Gastrocnemius medialis (tissue), 4 donors: ENCODE measurements at regions not wholly inside any gene's neighbourhood (a gene's known extent, or its start where the extent isn't known, plus 50 kb on each side); places are given as distances from the start of the nearest gene placed in this dataset.

Experiments used
- ATAC-seq, 2 donors: fragments of 150-250 bp; one replicate each; pipeline ENCODE4 v1.9.1; 2016
- DNase-seq, 2 donors: peaks; one replicate each; pipeline ENCODE4 v3.0.0-alpha.2; 2019
- H3K27ac ChIP-seq, 4 donors: fragments of 200-600 bp; sonication (generic); 1 replicate in 1 of 4; 2 replicates in 3 of 4; pipeline ENCODE4 v1.5.1; 2016 to 2018; ENCODE audit warnings: mild to moderate bottlenecking in 2 of 4, moderate library complexity in 1 of 4
- H3K27me3 ChIP-seq, 3 donors: fragments of 200-600 bp; sonication (generic) in 2 of 3; 1 replicate in 1 of 3; 2 replicates in 2 of 3; pipeline versions ENCODE4 v1.5.1 to v1.6.0; 2016 to 2019; ENCODE audit warnings: mild to moderate bottlenecking in 1 of 3, moderate library complexity in 1 of 3
- H3K36me3 ChIP-seq, 2 donors: fragments of 200-600 bp; sonication (generic) in 1 of 2; one replicate each; pipeline ENCODE4 v1.5.1; 2017 to 2018
- H3K4me1 ChIP-seq, 2 donors: fragments of 200-600 bp; sonication (generic) in 1 of 2; one replicate each; pipeline ENCODE4 v1.5.1; 2016 to 2017; ENCODE audit warnings: mild to moderate bottlenecking in 2 of 2
- H3K4me3 ChIP-seq, 4 donors: fragments of 200-600 bp; sonication (generic) in 3 of 4; 1 replicate in 1 of 4; 2 replicates in 3 of 4; pipeline ENCODE4 v1.5.1; 2016 to 2019; ENCODE audit warnings: mild to moderate bottlenecking in 2 of 4
- H3K9me3 ChIP-seq, 3 donors: fragments of 200-600 bp; sonication (generic) in 2 of 3; 1 replicate in 1 of 3; 2 replicates in 2 of 3; pipeline ENCODE4 v1.5.1; 2016 to 2019
- CTCF ChIP-seq, 5 experiments: fragments of 450-650 bp in 3 of 5; fragments of 200-600 bp in 2 of 5; sonication (generic) in 2 of 5; IDR thresholded peaks in 4 of 5; conservative IDR thresholded peaks in 1 of 5; 1 replicate in 4 of 5; 2 replicates in 1 of 5; pipeline ENCODE4 v1.5.1; 2016 to 2019; ENCODE audit warnings: antibody characterized with exemption in 5 of 5, mild to moderate bottlenecking in 3 of 5, moderate library complexity in 3 of 5
- POLR2A ChIP-seq, 2 donors: fragments of 450-650 bp; IDR thresholded peaks; one replicate each; pipeline ENCODE4 v1.6.1; 2017; ENCODE audit warnings: antibody characterized with exemption in 2 of 2, mild to moderate bottlenecking in 2 of 2, moderate library complexity in 2 of 2
- in situ Hi-C, 4 donors: fragments of 200-750 bp; cut with MboI; loops; one replicate each; pipeline versions ENCODE4 v1.15.0 to v1.8.0; 2017; ENCODE audit warnings: low sequenced_read_pairs in 4 of 4
- intact Hi-C: fragments of 100-400 bp; cut with DNase I; formaldehyde crosslinking; loops from one replicate; pipeline ENCODE4 v1.15.1; 2023; ENCODE audit warnings: low total_unique reads

GRCh38 chr5:8693341-8693844 is 824.4 kb downstream of the MTRR start:
- intact Hi-C loops (no loop called here), in situ Hi-C loops (no loop called here)
- Histone ChIP-seq H3K27ac (no peak overlapping the region), H3K4me3 (no peak overlapping the region), H3K4me1 (no peaks in the 10 kb centered on the region), H3K9me3 (no peaks in the 10 kb centered on the region), H3K36me3 (no peaks in the 10 kb centered on the region), H3K27me3 (no peaks in the 10 kb centered on the region)
- DNase-seq (no peak), ATAC-seq (no peak)
- no peak for TF ChIP-seq CTCF (IDR thresholded peaks at IDR 0.05 in 4 of 5, conservative IDR thresholded peaks at IDR 0.05 in 1 of 5)

GRCh38 chr5:8694545-8694944 is 825.6 kb downstream of the MTRR start:
- Histone ChIP-seq H3K27ac (no peak overlapping the region), H3K4me1 (no peaks in the 10 kb centered on the region), H3K9me3 (no peaks in the 10 kb centered on the region), H3K4me3 (no peak overlapping the region), H3K36me3 (no peaks in the 10 kb centered on the region), H3K27me3 (no peaks in the 10 kb centered on the region)
- in situ Hi-C loops (no loop called here), intact Hi-C loops (no loop called here)
- ATAC-seq (no peak), DNase-seq (no peak)
- TF ChIP-seq POLR2A (IDR thresholded peaks at IDR 0.05) (no peak), CTCF (IDR thresholded peaks at IDR 0.05 in 4 of 5, conservative IDR thresholded peaks at IDR 0.05 in 1 of 5) (no peak)

DNA sequence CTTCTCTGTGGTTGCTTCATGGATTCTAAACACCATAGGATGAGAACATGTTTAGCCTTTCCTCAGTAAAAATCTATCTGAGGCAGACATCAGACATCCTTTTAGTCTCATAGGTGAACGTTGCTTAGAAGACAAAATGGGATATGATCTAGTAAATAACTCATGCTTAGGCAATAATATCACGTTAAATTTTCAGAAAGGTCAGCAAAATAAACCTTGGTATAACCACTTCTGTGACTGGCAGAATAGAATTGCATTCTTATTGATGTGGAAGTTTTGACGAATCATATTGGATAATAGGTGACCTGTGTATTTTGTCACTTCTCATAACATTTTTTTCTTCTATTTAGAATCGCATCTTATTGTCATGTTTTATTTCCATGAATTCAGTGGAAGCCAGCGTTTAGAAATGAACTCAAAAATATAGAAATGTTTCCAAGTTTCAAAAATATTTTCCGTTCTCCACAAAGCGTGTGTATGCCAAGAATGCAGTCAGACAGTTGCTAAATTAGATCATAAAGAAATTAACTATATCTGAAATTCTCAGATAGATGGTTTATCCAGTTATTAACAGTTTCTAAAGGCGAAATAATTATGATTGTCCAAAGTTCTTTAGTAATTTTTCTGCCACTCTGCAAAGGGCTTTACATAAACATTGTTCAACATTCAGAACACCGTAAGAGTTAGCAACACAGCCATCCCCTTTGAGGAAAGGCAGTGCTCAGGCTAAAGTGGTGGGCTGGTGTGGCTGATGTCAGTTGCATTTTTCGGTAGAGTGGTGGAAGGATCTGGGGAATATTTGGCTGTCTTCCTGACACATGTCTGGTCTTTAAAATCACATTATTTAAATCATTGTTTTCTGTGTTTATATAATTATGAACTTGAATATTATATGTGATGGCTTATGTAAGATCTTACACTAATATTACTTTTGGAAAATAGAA is 827.2 kb downstream of the MTRR start:
- Histone ChIP-seq H3K27me3 (no peaks in the 10 kb centered on the region), H3K4me3 (no peak overlapping the region), H3K36me3 (no peaks in the 10 kb centered on the region), H3K4me1 (no peaks in the 10 kb centered on the region), H3K9me3 (no peaks in the 10 kb centered on the region), H3K27ac (no peak overlapping the region)
- ATAC-seq (no peak), DNase-seq (no peak)
- in situ Hi-C loops (no loop called here), intact Hi-C loops (no loop called here)
- TF ChIP-seq CTCF (IDR thresholded peaks at IDR 0.05 in 4 of 5, conservative IDR thresholded peaks at IDR 0.05 in 1 of 5) (no peak), POLR2A (IDR thresholded peaks at IDR 0.05) (no peak)

DNA sequence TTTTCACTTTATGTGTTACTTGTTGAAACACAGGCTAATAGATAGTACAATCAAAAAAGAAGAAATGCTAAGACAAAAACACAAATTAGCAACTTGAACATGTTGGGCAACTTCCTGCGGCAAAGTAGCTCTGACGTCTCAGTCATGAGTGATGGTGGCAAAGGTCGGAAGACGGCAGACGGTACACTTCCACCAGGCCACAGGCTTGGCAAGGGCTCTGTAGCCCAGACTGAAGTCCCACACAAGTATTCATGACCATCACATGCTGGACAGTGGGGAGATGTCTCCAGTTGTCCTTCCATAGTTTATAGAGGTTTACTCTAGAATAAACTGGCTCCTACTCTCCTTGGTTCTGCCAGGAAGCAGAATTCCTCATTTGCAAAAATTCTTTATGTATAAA is 831.3 kb downstream of the MTRR start:
- no peak for TF ChIP-seq POLR2A (IDR thresholded peaks at IDR 0.05)
- no peak for TF ChIP-seq CTCF (IDR thresholded peaks at IDR 0.05 in 4 of 5, conservative IDR thresholded peaks at IDR 0.05 in 1 of 5)
- intact Hi-C loops (no loop called here), in situ Hi-C loops (no loop called here)
- Histone ChIP-seq H3K36me3 (no peaks in the 10 kb centered on the region), H3K9me3 (no peaks in the 10 kb centered on the region), H3K4me3 (no peak overlapping the region), H3K27me3 (no peaks in the 10 kb centered on the region), H3K4me1 (no peaks in the 10 kb centered on the region), H3K27ac (no peak overlapping the region)
- no peak for ATAC-seq
- DNase-seq = no peak
